ENCODE measurements at regions not wholly inside any gene's neighbourhood (a gene's known extent, or its start where the extent isn't known, plus 50 kb on each side); places are given as distances from the start of the nearest gene placed in this dataset.

DNA sequence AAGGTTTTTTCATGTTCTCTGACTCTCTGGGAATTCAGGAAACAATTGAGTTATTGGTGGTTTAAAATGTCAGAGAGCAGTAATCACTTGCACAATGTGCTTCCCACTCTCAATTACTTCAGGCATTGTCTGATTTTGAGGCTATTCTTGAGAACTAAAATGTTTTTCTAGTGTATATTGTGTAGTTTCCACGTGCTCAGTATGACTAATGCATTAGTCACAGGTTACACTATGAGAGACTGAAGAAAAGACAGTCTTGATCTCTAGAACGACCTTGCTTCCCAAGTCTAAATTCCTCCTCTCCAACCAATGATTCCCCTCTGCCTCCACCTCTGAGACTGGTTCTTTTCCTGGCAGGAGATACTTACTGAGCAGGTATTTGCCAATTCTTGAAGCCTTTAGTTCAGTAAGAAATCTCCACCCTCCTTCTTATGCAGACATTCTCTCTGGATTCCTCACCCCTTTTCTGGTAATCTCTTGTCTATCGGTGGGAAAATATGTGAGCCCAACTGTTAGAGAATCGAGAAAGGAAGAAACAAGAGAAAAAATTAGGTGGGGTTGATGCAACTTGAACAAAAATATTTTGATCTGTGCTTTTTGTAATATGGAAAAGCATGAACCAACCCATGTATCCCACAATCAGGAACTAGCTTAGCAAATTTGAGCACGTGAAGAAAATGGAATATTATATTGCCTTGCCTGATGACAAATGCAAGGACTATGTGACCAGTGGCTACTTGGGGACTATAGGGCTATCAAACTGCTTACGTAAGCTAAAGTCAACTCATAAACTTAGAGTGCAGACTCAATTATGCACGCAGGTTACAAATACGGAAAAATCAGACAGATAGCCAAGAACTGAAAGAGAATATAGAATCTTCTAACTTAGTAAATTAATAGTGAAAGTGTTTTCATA, 61.1 kb upstream of the SLC22A16 start:
- peak in 1 of 2 experiments; percentile 31 for DNase-seq

DNA sequence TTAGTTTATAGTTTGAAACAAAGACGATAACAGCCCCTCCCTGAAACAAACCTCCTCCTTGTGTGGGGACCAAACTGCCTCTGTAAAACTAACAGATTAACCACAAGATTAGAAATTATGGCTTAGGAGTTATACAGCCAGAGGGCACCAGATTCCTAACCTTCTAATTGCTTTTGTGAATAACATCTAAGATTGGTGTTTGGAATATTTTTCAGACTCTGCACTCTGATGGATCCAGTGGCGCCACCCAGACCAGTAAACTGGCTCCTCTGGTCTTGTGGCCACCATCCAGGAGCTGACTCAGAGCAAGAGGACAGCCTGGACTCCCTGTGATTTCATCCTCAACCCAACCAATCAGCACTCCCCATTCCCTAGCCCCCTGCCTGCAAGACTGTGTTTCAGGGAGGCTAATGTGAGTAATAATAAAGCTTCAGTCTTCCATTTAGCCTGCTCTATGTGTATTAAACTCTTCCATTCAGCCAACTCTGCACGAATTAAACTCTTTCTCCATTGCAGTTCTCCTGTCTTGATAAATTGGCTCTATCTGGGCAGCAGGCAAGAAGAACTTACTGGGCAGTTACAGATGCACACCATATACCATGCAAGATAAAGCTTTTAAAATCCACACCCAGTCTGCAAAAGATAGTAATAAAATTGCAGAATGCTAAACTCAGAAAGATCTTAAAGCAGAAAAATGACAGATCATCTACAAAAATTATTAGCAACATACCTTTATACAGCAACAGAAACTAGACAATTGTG, 58.5 kb upstream of the SLC22A16 start:
- DNase-seq, result no peak

DNA sequence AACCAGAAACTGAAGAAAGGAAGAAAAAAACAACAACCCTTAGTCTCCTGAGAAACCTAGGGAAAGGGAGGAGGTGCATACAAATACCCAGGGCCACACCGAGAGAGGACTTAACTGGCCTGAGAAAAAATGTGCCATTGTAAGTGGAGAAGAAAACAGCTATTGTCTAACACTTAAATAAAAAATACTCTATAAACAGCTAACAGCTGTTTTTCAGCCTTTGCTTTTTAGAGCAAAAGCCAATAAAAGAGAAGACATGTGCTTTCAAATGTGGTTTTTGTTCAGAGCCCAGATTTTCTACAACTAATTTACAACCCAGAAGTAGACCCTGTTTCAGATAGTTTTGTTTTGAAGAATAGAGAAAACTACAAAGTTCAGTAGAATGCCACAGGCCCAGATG, 56.0 kb upstream of the SLC22A16 start:
- DNase-seq, result no peak

DNA sequence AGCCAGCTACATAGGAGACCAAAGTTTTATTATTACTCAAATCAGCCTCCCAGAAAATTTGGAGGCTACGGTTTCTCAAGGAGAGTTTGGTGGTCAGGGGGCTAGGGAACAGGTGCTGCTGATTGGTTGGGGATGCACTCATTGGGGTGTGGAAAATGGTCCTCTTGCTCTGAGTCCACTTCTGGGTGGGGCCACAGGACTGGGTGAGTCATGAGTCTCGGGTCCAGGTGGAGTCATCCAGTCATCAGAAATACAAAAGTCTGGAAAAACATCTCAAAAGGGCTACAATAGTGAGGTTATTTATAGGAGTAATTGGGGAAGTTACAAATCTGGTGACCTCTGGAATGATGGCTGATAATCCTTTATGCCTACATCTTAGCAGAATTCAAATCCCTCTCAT, 54.3 kb upstream of the SLC22A16 start:
- DNase-seq, result no peak

DNA sequence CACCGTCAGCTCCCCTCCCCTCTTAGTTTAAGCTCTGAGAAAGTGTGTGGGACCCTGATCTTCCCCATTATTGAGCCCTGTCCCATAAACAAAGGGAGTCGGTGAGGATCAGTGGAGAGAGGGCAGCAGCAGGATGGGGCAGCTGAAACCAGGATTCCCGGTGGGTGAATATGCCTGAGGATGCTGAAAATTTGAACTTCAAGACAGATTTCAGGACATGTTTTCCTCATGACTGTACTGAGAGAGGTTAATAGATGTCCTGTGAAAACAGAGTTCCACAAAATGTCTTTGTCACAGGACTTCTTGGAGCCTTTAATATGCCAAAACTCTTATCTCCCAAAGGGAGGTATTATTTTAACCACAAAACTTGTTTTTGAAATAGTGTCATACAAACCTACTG, 53.5 kb upstream of the SLC22A16 start:
- DNase-seq, result no peak

- DNase-seq, result no peak
These were observed 52.9 kb upstream of the SLC22A16 start for GRCh38 chr6:110529355-110529754.

DNA sequence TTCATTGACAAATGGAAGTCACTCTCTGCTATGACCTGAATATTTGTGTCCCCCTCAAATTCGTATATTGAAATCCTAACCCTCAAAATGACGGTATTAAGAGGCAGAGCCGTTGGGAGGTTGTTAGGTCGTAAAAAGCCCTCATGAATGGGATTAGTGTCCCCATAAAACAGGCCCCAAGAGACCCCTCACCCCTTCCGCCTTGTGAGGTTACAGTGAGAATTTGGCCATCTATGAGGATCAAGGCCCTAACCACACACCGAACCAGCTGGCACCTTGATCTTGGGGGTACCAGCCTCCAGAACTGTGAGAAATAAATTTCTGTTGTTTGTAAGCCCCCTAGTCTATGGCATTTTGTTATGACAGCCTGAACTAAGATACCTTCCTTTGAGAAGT, 52.5 kb upstream of the SLC22A16 start:
- DNase-seq, result no peak

- peak; percentile 57 for DNase-seq
These were observed 51.9 kb upstream of the SLC22A16 start for GRCh38 chr6:110528101-110528929.

- DNase-seq, result no peak
These were observed 51.1 kb upstream of the SLC22A16 start for GRCh38 chr6:110527516-110527915.

GRCh38 chr6:110526726-110527125, 50.3 kb upstream of the SLC22A16 start:
- DNase-seq, result no peak

All from activated T-cell treated with anti-CD3 and anti-CD28 coated beads, Interleukin-2, amount 50 U/mL, for 48 hours (primary cell).